Activated naive CD4-positive, alpha-beta T cell treated with anti-CD3 and anti-CD28 coated beads, Interleukin-2, amount 50 U/mL, for 24 hours (primary cell): ENCODE measurements at regions not wholly inside any gene's neighbourhood (a gene's known extent, or its start where the extent isn't known, plus 50 kb on each side); places are given as distances from the start of the nearest gene placed in this dataset.
"Not testable (repeated sequence)": the region's sequence is repeated elsewhere in the genome, so short reads cannot be mapped to it uniquely, and the experiment has no call there.

Experiments
- H3K27ac Mint-ChIP-seq: one replicate; pipeline ENCODE4 v1.8.0; 2021; ENCODE audit warnings: mild to moderate bottlenecking, mixed read lengths
- H3K27me3 Mint-ChIP-seq: one replicate; pipeline ENCODE4 v1.8.0; 2021; ENCODE audit warnings: mixed read lengths
- H3K36me3 Mint-ChIP-seq: one replicate; pipeline ENCODE4 v1.8.0; 2021; ENCODE audit warnings: mixed read lengths
- H3K4me1 Mint-ChIP-seq: one replicate; pipeline ENCODE4 v1.8.0; 2021; ENCODE audit warnings: mixed read lengths
- H3K4me3 Mint-ChIP-seq: one replicate; pipeline ENCODE4 v1.8.0; 2021; ENCODE audit warnings: mild to moderate bottlenecking, mixed read lengths
- H3K9me3 Mint-ChIP-seq: one replicate; pipeline ENCODE4 v1.8.0; 2021; ENCODE audit warnings: mixed read lengths

DNA sequence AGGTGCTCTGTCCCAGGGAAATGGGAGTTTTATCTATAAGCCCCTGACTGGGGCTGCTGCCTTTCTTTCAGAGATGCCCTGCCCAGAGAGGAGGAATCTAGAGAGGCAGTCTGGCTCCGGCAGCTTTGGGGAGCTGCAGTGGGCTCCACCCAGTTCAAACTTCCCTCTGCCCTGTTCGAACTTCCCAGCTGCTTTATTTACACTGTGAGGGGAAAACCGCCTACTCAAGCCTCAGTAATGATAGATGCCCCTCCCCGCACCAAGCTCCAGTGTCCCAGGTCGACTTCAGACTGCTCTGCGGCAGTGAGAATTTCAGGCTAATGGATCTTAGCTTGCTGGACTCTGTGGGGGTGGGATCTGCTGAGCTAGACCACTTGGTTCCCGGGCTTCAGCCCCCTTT, 83.0 kb upstream of the SP4 start:
- not testable (repeated sequence) for H3K36me3 Mint-ChIP-seq, H3K27me3 Mint-ChIP-seq, H3K4me3 Mint-ChIP-seq, H3K27ac Mint-ChIP-seq, H3K4me1 Mint-ChIP-seq, H3K9me3 Mint-ChIP-seq

DNA sequence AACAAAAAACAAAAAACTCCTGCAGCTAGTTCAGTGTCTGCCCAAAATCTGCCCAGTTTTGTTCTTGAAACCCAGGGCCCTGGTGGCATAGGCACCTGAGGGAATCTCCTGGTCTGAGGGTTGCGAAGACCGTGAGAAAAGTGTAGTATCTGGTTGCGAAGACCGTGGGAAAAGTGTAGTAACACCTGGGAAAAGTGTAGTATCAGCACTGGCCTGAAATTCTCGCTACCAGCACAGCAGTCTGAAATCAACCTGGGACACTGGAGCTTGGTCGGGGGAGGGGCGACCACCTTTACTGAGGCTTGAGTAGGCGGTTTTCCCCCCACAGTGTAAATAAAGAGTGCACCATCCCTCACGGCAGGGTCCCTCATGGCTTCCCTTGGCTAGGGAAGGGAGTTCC, 82.5 kb upstream of the SP4 start:
- Mint-ChIP-seq H3K4me3 (no peak overlapping the region), H3K9me3 (no peaks in the 10 kb centered on the region), H3K4me1 (no peaks in the 10 kb centered on the region), H3K27ac (no peak overlapping the region), H3K36me3 (no peaks in the 10 kb centered on the region), H3K27me3 (no peaks in the 10 kb centered on the region)

DNA sequence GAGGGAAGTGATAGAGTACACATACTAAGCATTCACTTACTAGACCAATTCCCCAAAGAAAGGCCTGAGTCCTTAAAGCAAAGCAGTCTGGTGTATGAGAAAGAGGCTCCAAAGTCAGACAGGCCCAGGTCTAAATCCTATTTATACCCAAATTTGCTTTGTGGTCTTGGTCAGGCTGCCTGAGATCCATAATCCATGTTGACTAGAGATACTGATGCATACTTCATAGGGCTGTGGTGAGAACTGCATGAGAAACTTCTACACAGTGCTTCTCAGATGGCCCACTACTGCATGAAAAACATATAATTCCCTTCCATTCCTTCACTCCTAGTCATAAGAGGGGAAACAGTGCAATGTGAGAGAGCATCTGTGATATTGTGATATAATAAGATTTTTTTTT, 81.6 kb upstream of the SP4 start:
- no peaks in the 10 kb centered on the region for H3K27me3 Mint-ChIP-seq

DNA sequence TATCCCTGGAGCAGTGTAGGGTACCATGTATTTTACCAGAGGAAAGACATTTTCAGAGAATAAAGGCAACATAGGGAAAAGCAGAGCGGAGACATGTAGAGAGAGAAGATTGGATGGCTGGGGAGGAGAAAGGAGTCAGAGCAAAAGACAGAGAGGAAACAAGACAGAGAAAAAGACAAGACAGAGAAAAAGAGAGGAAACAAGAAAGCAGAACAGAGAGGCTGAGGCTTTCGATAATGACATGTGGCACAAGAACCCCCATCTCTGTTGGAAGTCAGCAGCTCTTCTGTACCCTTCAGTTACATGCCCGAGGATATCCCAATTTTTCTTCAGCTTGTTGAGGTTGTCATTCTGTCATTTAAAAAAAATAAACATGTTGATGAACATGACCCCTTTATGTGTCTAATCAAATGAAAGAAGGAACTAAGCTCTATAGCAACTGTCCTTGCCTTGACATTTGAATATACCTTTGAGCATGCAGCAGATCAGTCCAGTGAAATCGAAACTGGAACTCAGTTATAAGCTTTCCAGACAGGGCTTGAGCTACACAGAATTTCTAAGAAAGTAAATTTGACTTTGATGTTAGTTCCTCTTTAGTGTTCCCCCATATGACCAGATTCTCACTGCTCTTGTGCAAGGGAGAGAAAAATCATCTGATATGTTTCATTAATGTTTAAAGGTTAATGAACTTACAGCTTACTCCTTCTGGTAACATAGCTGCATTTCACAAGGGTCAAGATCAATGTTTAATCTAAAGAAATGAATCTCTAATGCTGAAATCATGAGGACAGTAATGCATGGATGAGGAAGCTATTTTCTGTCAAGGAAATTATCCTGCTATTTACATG, 75.1 kb upstream of the SP4 start:
- Mint-ChIP-seq H3K4me1 (peaks cover 52% of the 10 kb centered on the region), H3K9me3 (no peaks in the 10 kb centered on the region), H3K27ac (peak overlapping the region; percentile 68), H3K27me3 (no peaks in the 10 kb centered on the region), H3K4me3 (peak overlapping the region; percentile 71), H3K36me3 (no peaks in the 10 kb centered on the region)

More for the DNA sequence above, 81.6 kb upstream of the SP4 start:
- no peaks in the 10 kb centered on the region for H3K4me1 Mint-ChIP-seq
- H3K36me3 Mint-ChIP-seq = no peaks in the 10 kb centered on the region
- H3K4me3 Mint-ChIP-seq = no peak overlapping the region
- H3K9me3 Mint-ChIP-seq = no peaks in the 10 kb centered on the region
- no peak overlapping the region for H3K27ac Mint-ChIP-seq

DNA sequence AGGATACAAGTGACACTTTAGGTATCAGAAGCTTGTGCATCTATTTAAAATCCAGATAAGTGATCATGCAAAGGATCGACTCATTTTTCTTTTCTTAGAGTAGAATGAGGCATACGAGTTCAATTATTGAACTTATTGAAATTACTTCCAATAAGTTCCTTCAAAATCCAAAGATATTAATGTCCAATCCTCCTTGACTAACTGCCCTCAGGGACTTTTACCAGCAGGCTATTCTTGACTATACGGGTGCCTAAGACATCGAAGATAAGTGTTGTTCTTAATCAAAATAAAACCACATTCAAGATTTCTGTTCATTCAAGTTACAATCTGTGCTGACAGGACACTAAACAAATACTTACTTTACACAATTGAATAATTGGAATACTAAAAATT, 74.5 kb upstream of the SP4 start:
- no peaks in the 10 kb centered on the region for H3K36me3 Mint-ChIP-seq
- H3K9me3 Mint-ChIP-seq = no peaks in the 10 kb centered on the region
- H3K4me3 Mint-ChIP-seq = peak overlapping the region; percentile 71
- no peaks in the 10 kb centered on the region for H3K27me3 Mint-ChIP-seq
- peaks cover 52% of the 10 kb centered on the region for H3K4me1 Mint-ChIP-seq
- H3K27ac Mint-ChIP-seq = peak overlapping the region; percentile 56

DNA sequence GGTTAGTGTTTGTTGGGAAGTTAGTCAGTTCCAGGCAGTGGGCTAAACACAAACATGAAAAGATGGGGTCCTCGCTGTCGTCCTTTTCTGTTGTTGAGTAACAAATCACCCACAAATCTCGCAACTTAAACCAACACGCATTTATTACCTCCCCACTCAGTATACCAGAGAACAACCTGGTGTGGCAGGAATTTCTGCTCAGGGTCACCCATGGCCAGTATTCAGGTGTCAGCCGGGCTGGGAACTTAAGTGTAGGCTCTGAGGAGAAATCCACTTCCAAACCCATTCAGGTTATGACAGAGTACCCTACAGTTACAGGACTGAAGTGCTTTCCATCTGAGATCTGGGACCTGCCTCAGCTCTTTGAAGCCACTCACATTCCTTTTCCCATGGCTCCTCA, 73.6 kb upstream of the SP4 start:
- H3K27ac Mint-ChIP-seq = peak overlapping the region; percentile 61
- H3K36me3 Mint-ChIP-seq = no peaks in the 10 kb centered on the region
- H3K9me3 Mint-ChIP-seq = no peaks in the 10 kb centered on the region
- no peaks in the 10 kb centered on the region for H3K27me3 Mint-ChIP-seq
- H3K4me1 Mint-ChIP-seq = peaks cover 54% of the 10 kb centered on the region
- peak overlapping the region; percentile 40 for H3K4me3 Mint-ChIP-seq

DNA sequence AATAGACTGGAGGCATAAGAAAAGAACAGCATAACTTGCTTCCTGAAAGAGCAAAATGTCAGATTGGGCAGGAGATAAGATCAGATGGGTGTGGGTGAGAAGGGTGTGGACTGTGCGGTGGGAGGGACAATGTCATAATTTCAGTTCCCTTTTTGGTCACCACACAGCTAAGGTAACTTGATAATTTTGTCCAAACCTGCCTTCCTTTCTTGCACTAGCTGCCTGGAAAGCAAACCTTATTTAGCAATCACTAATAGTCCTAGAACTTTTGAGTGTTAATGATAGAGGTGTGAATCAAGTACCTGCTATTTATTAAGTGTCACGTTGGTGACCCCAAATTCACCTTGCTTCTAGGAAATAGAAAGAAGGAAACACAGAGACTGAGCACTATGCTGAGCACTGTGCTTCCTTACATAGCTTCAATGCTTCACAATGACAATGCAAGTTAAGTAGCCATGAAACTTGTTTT, 72.4 kb upstream of the SP4 start:
- peaks cover 60% of the 10 kb centered on the region for H3K4me1 Mint-ChIP-seq
- H3K4me3 Mint-ChIP-seq = peak overlapping the region; percentile 46
- H3K27ac Mint-ChIP-seq = peak overlapping the region; percentile 56
- no peaks in the 10 kb centered on the region for H3K36me3 Mint-ChIP-seq
- H3K9me3 Mint-ChIP-seq = no peaks in the 10 kb centered on the region
- H3K27me3 Mint-ChIP-seq = no peaks in the 10 kb centered on the region

DNA sequence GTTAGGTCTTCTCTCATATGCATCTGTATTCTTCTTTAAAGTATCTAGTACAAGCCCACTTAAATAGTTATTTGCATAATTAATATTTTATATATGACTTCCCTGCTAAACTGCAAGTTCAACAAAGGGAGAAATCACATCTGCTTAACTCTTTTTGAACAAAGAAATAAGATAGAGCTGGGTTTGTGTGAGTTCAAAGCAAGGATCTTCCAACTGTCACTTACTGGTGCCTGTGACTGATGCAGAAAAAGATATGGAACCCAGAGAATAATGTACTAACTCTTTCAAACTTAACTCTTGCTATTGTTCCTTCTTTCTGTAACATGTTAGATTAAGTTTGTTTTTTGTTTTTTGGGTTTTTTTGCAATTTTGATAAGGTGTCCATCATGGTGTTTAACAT, 71.3 kb upstream of the SP4 start:
- Mint-ChIP-seq H3K9me3 (no peaks in the 10 kb centered on the region), H3K4me3 (no peak overlapping the region), H3K4me1 (peaks cover 65% of the 10 kb centered on the region), H3K36me3 (no peaks in the 10 kb centered on the region), H3K27ac (no peak overlapping the region), H3K27me3 (no peaks in the 10 kb centered on the region)

DNA sequence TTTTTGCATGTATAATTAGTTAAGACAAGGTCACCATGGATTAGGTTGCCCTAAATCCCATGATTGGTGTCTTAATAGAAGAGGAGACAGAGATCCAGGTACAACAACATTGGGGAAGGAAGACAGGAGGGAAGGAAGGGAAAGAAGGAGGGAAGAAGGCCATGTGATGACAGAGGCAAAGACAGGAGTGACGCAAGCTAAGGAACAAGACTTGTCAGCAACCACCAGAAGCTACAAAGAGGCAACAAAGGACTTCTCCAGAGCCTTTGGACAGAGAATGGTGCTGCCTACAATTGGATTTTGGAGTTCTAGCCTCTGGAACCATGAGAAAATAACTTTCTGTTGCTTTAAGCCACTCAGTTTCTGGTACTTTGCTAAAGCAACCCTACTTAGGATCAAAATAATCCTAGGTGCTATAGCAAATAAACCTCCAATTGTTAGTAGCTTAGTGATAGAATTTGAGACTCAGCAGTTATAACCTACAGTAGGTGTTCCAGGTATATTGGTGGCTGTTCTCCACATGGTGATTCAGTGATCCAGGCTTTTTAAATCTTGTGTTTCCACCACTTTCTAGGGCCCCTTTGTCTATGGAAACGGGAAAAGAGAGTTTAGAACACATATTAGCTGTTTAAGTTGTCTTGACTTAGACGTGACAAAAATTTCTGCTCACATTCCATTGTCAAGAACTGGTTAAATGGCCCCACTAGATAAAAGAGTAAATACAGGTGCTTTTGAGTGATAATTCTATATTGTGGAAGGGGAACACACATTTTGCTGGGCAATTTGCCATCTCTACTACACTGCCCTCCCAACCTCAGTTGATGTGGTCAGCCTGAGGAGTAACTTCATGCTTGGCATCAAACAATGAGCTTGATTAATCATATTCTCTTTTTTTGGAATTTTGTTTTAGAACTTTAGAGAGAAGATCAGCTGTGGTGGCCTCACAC, 70.5 kb upstream of the SP4 start:
- Mint-ChIP-seq H3K4me1 (peaks cover 65% of the 10 kb centered on the region), H3K36me3 (no peaks in the 10 kb centered on the region), H3K9me3 (no peaks in the 10 kb centered on the region), H3K27me3 (no peaks in the 10 kb centered on the region), H3K27ac (no peak overlapping the region), H3K4me3 (no peak overlapping the region)

DNA sequence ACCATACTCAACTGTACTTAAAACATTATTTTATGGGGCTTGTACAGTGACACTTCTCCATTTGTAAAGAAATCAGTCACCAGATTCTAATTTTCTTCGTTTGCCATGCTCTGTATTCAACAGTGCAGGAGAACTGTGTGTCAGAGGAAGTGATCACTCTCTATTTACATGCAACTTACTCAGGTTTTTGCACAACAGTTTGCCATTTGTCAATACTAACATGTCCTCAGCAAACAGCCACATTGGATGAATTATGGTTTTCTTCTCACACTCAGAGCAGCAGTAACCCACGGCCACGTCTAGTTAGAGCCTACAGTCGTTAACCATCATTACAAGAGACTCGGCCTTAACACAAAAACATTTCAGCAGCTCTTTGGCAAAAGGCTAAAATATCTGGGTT, 69.2 kb upstream of the SP4 start:
- no peak overlapping the region for H3K4me3 Mint-ChIP-seq

DNA sequence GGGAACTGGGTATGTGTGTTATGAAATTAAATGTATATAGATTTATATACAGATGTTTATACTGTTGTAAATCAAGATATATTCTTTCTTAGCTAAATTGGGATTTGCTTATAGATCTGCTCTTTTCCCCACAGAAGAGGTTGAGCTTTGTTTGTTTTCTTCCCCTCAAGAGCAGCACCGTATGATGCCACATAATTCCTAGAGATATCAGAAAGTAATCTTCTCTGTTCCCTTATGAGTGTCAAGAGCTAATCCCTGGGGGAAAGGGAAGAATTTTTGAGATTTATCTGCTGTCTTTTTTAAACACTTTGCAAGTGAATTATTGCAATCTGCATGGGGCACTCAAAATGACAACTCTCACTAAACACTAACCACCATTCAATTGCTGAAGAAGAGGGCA, 68.7 kb upstream of the SP4 start:
- Mint-ChIP-seq H3K27me3 (no peaks in the 10 kb centered on the region), H3K9me3 (no peaks in the 10 kb centered on the region), H3K4me1 (peaks cover 47% of the 10 kb centered on the region), H3K4me3 (no peak overlapping the region), H3K27ac (no peak overlapping the region), H3K36me3 (no peaks in the 10 kb centered on the region)

More for the DNA sequence above, 69.2 kb upstream of the SP4 start:
- Mint-ChIP-seq H3K36me3 (no peaks in the 10 kb centered on the region), H3K27me3 (no peaks in the 10 kb centered on the region), H3K4me1 (peaks cover 52% of the 10 kb centered on the region), H3K9me3 (no peaks in the 10 kb centered on the region), H3K27ac (no peak overlapping the region)

DNA sequence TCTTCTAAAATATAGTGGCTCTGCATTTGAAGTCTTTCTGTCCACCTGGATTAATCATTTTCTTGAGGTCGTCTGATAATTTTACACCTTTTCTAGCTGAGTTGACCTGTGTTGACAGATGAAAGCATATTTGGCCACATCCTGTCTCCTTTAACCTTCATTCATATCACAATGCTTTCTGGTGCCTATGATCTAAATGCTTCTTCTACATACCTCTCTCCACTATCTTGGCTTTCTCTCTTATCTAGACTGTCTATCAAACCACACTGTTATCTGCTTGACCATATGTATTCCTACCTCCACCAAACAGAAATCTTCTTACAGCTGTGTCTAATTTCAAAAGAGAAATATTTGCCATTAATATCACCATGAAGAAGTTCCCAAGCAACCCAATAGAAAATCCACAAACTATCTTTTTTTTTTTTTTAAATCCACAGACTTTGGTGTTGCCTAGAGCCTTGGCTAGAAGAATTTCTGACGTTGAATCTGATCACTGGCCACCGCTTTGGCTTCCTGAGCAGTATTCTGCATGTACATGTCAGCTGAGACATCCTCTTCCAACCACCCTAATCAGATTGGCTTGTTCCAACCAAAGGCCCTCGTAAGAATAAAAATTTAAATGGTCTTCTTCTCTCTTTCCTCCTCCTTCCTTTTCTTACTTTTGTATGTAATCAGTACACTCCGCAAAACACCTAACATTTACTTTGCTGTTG, 66.3 kb upstream of the SP4 start:
- Mint-ChIP-seq H3K9me3 (no peaks in the 10 kb centered on the region), H3K4me1 (peaks cover 23% of the 10 kb centered on the region), H3K27ac (no peak overlapping the region), H3K36me3 (no peaks in the 10 kb centered on the region), H3K27me3 (no peaks in the 10 kb centered on the region), H3K4me3 (no peak overlapping the region)

DNA sequence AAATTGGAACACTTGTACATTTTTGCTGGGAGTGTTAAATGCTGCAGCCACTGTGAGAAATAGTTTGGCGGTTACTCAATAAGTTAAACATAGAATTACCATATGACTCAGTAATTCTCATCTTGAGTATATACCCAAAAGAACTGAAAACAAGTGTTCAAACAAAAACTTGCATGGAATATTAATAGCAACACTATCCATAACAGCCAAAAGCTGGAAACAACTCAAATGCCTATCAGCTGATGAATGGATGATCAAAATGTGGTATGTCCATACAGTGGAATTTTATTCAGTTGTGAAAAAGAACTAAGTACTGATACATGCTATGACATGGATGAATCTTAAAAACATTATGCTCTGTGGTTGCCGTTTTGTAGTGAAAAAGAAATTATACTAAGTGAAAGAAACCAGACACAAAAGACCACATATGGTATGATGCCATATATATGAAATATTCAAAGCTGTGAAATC, 63.0 kb upstream of the SP4 start:
- Mint-ChIP-seq H3K4me3 (no peak overlapping the region), H3K36me3 (no peaks in the 10 kb centered on the region), H3K9me3 (no peaks in the 10 kb centered on the region), H3K27me3 (no peaks in the 10 kb centered on the region), H3K27ac (no peak overlapping the region), H3K4me1 (peaks cover 11% of the 10 kb centered on the region)

DNA sequence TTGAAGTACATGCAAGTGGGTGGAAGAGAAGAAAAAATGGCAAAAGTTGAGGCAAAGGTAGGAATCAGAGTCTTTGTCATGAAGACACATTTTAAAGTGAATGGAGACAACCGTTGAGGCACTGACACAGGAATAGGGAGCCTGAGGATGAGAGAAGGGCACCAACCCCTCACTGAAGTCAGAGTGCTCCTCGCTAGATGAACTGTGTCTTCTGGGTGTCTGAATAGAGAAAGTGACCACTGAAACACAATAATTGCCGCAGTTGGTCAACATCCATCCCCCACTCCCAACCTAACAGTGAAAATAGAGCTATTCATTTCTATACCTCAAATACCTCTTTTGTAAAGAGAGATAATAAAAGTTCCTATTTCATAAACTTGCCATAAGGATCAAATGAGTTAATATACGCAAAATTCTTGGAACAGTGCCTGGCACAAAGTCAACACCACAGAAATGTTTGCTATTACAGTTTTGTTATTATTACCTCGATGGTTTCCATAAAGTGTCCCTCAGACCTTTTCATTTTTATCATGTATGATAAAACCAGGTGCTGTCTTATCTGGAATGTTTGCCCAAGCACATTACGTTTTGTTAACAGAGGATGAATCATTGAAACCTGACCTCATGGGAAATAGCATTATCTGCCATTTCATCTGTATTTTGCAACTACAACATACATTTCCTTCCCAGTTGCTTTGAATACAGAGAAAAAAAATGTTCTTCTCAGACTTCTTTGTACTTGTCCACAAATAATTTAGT, 61.8 kb upstream of the SP4 start:
- Mint-ChIP-seq H3K27ac (no peak overlapping the region), H3K36me3 (no peaks in the 10 kb centered on the region), H3K4me1 (peaks cover 10% of the 10 kb centered on the region), H3K27me3 (no peaks in the 10 kb centered on the region), H3K9me3 (no peaks in the 10 kb centered on the region), H3K4me3 (no peak overlapping the region)

DNA sequence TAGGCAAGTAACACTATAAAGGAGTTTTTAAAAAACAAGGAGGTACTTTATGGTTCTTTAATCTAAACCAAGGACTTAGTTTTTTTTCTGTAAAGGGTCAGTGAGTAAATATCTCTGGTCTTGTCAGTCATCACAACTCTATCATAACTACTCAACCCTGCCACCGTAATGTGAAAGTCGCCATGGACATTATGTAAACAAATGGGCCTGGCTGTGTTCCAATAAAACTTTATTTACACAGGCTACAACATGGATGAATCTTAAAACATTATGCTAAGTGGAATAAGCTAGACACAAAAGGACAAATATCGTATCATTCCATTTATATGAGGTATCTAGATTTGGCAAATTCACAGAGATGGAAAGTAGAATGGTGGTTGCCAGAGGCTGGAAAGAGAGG, 60.8 kb upstream of the SP4 start:
- Mint-ChIP-seq H3K27me3 (no peaks in the 10 kb centered on the region), H3K4me3 (no peak overlapping the region), H3K9me3 (no peaks in the 10 kb centered on the region), H3K27ac (no peak overlapping the region), H3K4me1 (peaks cover under 1% of the 10 kb centered on the region), H3K36me3 (no peaks in the 10 kb centered on the region)
